ENCODE measurements at regions not wholly inside any gene's neighbourhood (a gene's known extent, or its start where the extent isn't known, plus 50 kb on each side); places are given as distances from the start of the nearest gene placed in this dataset.

DNA sequence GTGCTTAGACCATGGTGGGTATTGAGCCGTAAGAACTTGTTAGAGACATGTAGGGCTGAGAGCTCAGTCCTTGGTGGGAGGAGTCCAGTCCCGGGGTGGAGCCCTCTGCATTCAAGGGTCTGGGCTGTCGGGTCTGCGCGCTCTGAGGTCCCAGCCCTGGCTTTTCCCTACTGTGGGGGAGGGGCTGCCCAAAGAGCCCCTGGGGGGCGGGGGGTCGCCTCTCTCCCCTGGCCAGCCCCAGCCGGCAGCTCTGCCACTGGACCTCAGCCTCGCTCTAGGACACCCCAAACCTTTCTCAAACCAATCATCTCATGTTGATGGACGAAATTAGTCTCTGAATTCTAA is 1006.4 kb downstream of the BRD1 start:
- TF ChIP-seq CTCF (IDR thresholded peaks at IDR 0.05) (no peak), ZFX (IDR thresholded peaks at IDR 0.05; ENCODE audit: borderline replicate concordance) (no peak)
